Mucosa of descending colon (tissue), 3 donors: ENCODE measurements at regions not wholly inside any gene's neighbourhood (a gene's known extent, or its start where the extent isn't known, plus 50 kb on each side); places are given as distances from the start of the nearest gene placed in this dataset.
"Not testable (repeated sequence)": the region's sequence is repeated elsewhere in the genome, so short reads cannot be mapped to it uniquely, and the experiment has no call there.

Experiments
- ATAC-seq: fragments of 200-7000 bp; cut with Tn5 transposase; one replicate; pipeline ENCODE4 v1.9.1; 2020; ENCODE audit warnings: mild to moderate bottlenecking, moderate library complexity
- DNase-seq, 3 donors: peaks; one replicate each; pipeline ENCODE4 v3.0.0-alpha.2; 2020
- H3K36me3 ChIP-seq: fragments of 200-600 bp; one replicate; pipeline ENCODE4 v1.8.0; 2021; ENCODE audit warnings: low read depth, mild to moderate bottlenecking
- H3K4me1 ChIP-seq: fragments of 200-600 bp; one replicate; pipeline ENCODE4 v1.8.0; 2021; ENCODE audit warnings: low read depth, mild to moderate bottlenecking
- H3K4me3 ChIP-seq: fragments of 200-600 bp; one replicate; pipeline ENCODE4 v1.8.0; 2021; ENCODE audit warnings: mild to moderate bottlenecking
- H3K9me3 ChIP-seq: fragments of 200-600 bp; one replicate; pipeline ENCODE4 v1.8.0; 2021; ENCODE audit warnings: mild to moderate bottlenecking
- intact Hi-C, 2 donors: fragments of 100-400 bp; cut with DNase I in 1 of 2; cut with micrococcal nuclease in 1 of 2; formaldehyde crosslinking; loops; one replicate each; pipeline versions ENCODE4 v1.11.0 to v1.11.1; 2022; cut with DNase I, micrococcal nuclease
- TF ChIP-seq, protein P1 (sequence below): fragments of 200-600 bp; IDR thresholded peaks from one replicate; pipeline ENCODE4 v1.8.0; 2022; ENCODE audit warnings: antibody characterized with exemption, mild to moderate bottlenecking
- donor health status: DM: no; HTN: no; CAD: no; lungs with moderate emphysema.
- donor health status: DM: no; HTN: no; CAD: no.
- donor health status: DM: no; HTN: yes; CAD: no.

- no peaks in the 10 kb centered on the region for H3K9me3 ChIP-seq
- TF ChIP-seq, protein P1, sequence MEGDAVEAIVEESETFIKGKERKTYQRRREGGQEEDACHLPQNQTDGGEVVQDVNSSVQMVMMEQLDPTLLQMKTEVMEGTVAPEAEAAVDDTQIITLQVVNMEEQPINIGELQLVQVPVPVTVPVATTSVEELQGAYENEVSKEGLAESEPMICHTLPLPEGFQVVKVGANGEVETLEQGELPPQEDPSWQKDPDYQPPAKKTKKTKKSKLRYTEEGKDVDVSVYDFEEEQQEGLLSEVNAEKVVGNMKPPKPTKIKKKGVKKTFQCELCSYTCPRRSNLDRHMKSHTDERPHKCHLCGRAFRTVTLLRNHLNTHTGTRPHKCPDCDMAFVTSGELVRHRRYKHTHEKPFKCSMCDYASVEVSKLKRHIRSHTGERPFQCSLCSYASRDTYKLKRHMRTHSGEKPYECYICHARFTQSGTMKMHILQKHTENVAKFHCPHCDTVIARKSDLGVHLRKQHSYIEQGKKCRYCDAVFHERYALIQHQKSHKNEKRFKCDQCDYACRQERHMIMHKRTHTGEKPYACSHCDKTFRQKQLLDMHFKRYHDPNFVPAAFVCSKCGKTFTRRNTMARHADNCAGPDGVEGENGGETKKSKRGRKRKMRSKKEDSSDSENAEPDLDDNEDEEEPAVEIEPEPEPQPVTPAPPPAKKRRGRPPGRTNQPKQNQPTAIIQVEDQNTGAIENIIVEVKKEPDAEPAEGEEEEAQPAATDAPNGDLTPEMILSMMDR: no peak
- DNase-seq: no peak
- no peak overlapping the region for H3K4me3 ChIP-seq
- intact Hi-C loops: no loop called here
- ATAC-seq: no peak
- H3K4me1 ChIP-seq: no peaks in the 10 kb centered on the region
- no peaks in the 10 kb centered on the region for H3K36me3 ChIP-seq
These were observed 1024.6 kb downstream of the EFNA5 start for GRCh38 chr5:106646106-106646505.

DNA sequence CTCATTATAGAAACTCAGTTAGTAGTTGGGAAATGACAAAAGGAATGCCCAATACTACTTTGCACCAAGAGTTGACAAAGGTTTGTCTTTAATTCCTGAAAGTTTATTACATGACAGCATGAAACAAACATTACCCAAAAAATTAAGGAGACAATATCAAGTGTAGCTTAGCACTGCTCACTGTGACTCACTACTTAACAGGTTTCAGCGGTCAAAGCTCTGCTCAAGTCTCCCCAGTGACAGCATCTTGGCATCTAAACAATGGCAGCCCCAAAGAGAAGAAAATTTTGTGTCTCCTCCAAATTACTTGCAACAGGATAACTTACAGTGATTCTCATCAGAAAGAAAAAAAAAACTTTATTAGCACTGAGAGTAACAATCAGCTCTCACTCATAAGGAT, 1030.2 kb downstream of the EFNA5 start:
- Histone ChIP-seq H3K4me3 (no peak overlapping the region), H3K4me1 (no peaks in the 10 kb centered on the region), H3K36me3 (no peaks in the 10 kb centered on the region), H3K9me3 (no peaks in the 10 kb centered on the region)
- intact Hi-C loops: no loop called here
- TF ChIP-seq, protein P1: no peak
- DNase-seq: no peak
- no peak for ATAC-seq

DNA sequence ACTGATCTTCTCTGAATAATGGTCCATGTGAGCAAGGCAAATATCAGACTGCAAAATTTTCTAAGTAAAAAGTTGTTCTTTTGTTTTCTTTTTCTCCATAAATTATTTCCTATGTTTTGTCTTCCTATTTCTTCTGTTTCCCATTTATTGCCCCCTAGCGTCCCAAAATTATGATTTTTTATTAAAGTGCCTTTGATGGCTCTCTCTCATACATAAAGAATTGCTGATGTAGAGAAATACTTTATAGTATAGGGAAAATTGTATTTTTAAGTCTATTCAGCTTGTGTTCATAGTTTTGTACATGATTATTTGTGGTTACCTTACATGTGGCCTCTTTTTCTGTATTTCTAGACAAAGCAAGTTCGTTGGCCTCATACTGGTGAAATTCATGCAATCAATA, 1031.2 kb downstream of the EFNA5 start:
- no peaks in the 10 kb centered on the region for H3K36me3 ChIP-seq
- intact Hi-C loops: no loop called here
- TF ChIP-seq, protein P1: no peak

GRCh38 chr5:106637275-106637674, 1033.5 kb downstream of the EFNA5 start:
- ATAC-seq: no peak
- intact Hi-C loops: no loop called here

More for the DNA sequence above, 1031.2 kb downstream of the EFNA5 start:
- ATAC-seq (no peak), DNase-seq (no peak)
- no peak overlapping the region for H3K4me3 ChIP-seq
- H3K9me3 ChIP-seq: no peaks in the 10 kb centered on the region
- no peaks in the 10 kb centered on the region for H3K4me1 ChIP-seq

DNA sequence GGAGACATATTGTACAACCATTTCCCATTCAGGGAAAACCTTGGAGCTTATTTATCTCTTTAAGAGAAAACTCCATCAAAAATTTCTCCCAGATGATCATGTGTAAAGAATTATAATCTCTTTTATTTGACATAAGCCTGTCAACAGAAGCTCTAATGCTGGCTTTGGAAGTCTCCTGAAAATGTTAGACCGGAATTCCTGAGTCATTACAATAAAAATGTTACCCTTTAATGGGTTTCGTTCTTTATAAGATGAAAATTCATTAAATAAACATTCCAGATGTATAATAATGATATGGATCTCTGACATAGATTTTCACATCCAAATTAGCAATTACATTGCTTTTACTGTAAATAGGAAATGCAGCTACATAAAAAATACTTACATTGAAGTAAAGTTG, 1036.4 kb downstream of the EFNA5 start:
- no peak overlapping the region for H3K4me3 ChIP-seq
- no peak for ATAC-seq
- intact Hi-C loops: no loop called here
- no peaks in the 10 kb centered on the region for H3K4me1 ChIP-seq
- no peaks in the 10 kb centered on the region for H3K9me3 ChIP-seq
- no peaks in the 10 kb centered on the region for H3K36me3 ChIP-seq
- TF ChIP-seq, protein P1: no peak
- DNase-seq: no peak

More at GRCh38 chr5:106637275-106637674, 1033.5 kb downstream of the EFNA5 start:
- DNase-seq: no peak
- Histone ChIP-seq H3K4me1 (no peaks in the 10 kb centered on the region), H3K9me3 (no peaks in the 10 kb centered on the region), H3K4me3 (no peak overlapping the region), H3K36me3 (no peaks in the 10 kb centered on the region)
- TF ChIP-seq, protein P1: no peak

DNA sequence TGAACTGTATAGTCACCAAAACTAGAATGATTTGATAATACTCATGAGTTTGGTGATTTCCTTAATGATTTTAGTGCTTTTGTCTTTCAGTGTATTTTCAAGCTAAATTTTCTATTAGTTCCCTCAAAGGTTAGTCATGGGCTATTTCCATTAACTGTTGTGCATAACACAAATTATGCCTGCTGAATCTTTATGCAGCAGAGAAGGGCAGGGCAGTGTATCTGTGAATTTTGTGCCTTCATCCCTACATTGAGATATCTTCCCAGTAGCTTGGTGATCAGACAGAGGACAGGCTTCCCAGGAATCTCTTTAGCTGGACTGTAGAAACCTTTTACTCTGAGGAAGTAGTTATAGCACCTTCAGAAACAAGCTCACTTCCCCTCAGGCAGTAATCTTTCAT, 1036.9 kb downstream of the EFNA5 start:
- H3K9me3 ChIP-seq: no peaks in the 10 kb centered on the region
- DNase-seq (no peak), ATAC-seq (no peak)
- no peaks in the 10 kb centered on the region for H3K36me3 ChIP-seq
- H3K4me1 ChIP-seq: no peaks in the 10 kb centered on the region
- TF ChIP-seq, protein P1: no peak
- H3K4me3 ChIP-seq: no peak overlapping the region
- intact Hi-C loops: no loop called here

DNA sequence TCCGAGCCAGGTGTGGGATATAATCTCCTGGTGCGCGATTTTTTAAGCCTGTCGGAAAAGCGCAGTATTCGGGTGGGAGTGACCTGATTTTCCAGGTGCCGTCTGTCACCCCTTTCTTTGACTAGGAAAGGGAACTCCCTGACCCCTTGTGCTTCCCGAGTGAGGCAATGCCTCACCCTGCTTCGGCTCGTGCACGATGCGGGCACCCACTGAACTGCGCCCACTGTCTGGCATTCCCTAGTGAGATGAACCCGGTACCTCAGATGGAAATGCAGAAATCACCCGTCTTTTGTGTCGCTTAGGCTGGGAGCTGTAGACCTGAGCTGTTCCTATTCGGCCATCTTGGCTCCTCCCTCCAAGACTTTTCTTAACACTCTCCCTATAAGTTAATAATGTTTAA, 1042.3 kb downstream of the EFNA5 start:
- H3K9me3 ChIP-seq, H3K4me1 ChIP-seq, ATAC-seq, H3K4me3 ChIP-seq, H3K36me3 ChIP-seq, intact Hi-C loops: not testable (repeated sequence)
- peak in 1 of 3 donors; percentile 20 for DNase-seq
